HPDE6-E6E7 (cell line): ENCODE measurements at regions not wholly inside any gene's neighbourhood (a gene's known extent, or its start where the extent isn't known, plus 50 kb on each side); places are given as distances from the start of the nearest gene placed in this dataset.

Experiments used
- DNase-seq: peaks from one replicate; pipeline ENCODE4 v3.0.0; 2011; ENCODE audit warnings: missing footprints; ENCODE audit errors: extremely low spot score

GRCh38 chr18:64872710-64873458 is 724.0 kb upstream of the LINC00305 start:
- no peak for DNase-seq

- DNase-seq: no peak
Observed at GRCh38 chr18:64854112-64854511, 705.2 kb upstream of the LINC00305 start.

- no peak for DNase-seq
Observed at GRCh38 chr18:64852281-64852680, 703.4 kb upstream of the LINC00305 start.

- DNase-seq: no peak
Observed at GRCh38 chr18:64851726-64852125, 702.8 kb upstream of the LINC00305 start.

DNA sequence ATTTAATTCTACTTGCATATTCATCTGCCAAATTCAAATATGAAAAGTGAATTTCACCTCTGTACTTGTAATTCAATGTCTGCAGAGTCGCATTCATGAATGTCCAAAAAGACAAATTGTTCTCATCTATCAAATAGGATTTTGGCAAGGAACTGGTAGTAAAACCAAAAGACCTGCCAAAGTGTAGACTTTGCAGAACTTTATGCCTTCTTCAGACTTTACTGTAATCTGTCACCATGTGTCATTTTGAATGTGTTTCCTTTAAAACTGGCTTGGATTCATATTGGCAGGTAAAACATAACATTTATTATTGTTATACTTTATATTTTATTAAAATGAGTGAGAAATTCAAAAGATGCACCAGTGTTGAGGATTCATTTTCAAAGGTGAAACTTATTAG is 701.9 kb upstream of the LINC00305 start:
- DNase-seq: no peak

DNA sequence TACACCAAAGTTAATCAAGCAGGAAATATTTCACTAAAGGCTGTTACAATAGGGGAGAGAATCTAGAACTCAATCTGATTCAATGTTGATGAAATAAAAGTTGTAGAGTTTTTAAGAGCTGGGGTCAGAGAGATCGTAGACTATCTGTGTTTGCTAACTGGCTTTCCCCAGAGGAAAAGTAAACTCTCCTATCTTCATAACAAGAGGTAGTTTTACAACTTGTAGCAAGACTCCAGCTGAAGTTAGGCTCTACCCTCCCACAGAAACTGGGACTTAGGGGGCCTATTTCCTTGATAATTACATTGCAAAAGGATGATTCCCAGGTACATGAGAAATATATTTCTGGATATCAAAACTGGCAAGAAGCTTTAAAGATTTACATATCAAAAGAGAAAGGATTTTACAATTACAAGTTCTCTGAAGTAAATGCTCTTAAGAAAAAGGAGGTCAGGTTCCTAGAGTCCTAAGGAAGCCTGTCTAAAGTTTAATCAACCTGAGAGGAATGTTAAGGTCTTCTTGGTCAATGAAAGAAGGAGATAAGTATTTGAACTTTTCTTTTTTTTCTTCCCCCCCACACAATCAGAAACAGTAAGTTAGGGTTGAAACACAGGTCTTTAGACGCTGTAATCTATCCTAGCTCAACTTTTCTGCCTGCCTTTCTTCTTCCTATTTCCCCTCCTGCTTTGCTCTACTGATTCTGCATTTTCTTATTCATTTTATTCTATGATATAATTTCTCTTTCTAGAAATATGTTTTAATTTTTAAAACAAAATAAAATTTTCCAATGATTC is 692.2 kb upstream of the LINC00305 start:
- DNase-seq: no peak

DNA sequence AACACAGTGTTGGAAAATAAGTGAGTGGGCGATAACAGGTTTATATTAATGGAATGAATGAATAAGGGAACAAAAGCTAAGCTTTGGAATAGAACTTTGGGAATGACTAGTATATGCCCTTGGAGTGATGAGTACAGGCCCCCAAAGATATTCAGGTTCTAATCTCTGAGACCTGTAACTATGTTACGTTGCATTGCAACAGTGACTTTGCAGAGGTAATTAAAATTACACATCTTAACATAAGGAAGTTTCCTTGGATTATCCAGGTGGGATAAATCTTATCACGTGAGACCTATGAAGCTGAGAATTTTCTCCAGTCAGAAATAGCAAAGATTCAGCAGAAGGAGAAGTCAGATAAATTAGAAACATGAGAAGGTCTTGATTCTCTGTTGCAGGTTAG is 661.5 kb upstream of the LINC00305 start:
- no peak for DNase-seq

DNA sequence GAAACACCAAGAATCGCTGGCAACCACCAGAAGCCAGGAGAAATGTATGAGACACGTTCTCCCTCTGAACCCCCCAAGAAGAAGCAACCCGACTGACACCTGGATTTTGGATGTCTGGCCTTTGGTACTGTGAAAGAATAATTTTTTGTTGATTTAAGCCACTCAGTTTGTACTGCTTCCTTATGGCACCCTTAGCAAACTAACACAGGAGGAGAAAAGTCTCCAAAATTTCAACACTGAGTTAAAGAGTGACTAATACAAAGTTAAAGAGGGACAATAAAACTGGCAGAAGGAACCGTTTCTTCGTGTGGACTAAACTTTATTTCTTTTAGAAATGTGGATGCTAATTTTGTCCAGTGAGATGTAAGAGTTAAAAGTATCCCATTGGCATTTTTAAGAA is 660.9 kb upstream of the LINC00305 start:
- DNase-seq: no peak

GRCh38 chr18:64807560-64807959 is 658.7 kb upstream of the LINC00305 start:
- DNase-seq: no peak

- no peak for DNase-seq
Observed at GRCh38 chr18:64806691-64807090, 657.8 kb upstream of the LINC00305 start.

- peak; percentile 1 for DNase-seq
Observed at GRCh38 chr18:64806232-64806631, 657.3 kb upstream of the LINC00305 start.

GRCh38 chr18:64803471-64803870 is 654.6 kb upstream of the LINC00305 start:
- DNase-seq: no peak

GRCh38 chr18:64800151-64800550 is 651.3 kb upstream of the LINC00305 start:
- DNase-seq: no peak

DNA sequence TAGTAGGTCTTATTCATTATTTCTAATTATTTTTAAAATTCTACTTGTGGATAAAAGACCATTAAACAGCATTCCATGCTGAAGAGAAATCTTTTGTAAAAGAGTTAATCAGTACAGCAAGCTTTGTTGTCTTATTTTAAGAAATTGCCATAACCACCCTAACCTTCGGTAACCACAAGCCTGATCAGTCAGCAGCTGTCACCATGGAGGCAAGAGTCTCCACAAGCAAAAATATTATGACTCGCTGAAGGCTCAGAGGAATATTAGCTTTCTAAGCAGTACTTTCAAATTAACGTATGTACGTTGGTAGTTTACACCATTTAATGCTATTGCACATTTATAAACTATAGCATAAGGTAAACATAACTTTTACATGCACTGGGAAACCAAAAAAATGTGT is 650.5 kb upstream of the LINC00305 start:
- DNase-seq: peak; percentile 4

DNA sequence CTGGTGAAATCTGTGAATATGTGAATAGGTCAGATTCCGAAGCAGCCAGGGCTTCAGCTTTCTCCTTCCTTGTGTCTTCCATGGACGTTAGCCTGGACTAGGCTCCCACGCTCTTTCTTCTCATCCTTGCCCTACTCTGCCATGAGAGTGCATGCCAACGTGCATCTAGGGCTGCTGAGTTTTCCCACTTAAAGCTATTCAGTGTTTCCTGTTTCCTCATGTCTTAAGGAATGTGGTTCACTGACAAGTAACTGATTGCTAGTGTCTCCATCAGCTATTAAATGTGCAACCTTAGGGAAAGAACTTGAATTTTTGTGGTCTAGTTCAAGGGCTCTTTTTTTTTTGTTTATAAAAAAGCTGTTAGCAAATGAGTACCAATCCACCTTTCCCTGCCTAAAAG is 642.3 kb upstream of the LINC00305 start:
- no peak for DNase-seq

DNA sequence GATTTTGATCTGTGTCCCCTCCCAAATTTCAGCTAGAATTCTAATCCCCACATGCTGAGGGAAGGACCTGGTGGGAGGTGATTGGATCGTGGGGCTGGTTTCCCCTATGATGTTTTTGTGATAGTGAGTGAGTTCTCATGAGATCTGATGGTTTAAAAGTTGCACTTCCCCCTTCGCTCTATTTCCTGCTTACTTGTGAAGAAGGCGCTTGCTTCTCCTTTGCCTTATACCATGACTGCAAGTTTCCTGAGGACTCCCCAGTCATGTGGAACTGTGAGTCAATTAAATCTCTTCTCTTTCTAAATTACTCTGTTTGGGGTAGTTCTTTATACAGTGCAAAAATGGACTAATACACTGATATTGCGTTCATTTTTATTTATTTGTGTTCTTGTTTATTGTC is 636.8 kb upstream of the LINC00305 start:
- no peak for DNase-seq

GRCh38 chr18:64777556-64777955 is 628.7 kb upstream of the LINC00305 start:
- no peak for DNase-seq

DNA sequence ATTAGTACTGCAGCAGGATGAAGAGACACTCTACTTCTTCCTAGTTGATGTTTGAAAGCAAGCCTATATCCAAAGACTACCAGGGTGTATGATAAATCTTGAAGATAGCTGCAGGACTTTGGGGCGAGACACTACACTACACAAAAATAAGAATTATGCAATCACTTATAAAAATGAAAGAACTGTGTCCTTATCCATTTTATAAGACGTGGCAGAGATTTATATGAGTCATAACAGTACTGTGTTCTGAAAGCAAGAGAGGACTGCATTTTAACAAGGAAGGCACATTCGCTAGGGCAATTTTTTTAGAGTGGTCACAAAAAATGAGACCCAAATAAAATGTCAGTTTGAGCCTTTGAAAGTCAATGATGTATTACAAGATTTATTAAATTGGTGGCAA is 617.0 kb upstream of the LINC00305 start:
- no peak for DNase-seq

DNA sequence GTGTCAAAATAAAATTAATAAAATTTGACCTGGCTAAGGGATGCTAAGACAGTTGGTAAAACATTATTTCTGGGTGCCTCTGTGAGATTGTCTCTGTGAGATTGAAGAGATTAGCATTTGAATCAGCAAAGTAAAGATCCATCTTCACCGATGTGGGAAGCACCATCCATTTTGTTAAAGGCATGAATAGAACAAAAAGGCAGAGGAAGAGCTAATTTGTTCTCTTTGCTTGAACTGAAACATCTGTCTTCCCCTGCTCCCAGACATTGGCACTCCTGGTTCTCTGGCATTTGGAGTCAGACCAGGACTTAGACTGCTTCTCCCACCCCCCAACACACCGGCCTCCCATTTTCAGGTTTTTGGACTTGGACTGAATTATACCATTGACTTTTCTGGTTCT is 603.8 kb upstream of the LINC00305 start:
- DNase-seq: no peak

- DNase-seq: no peak
Observed at GRCh38 chr18:64749884-64750283, 601.0 kb upstream of the LINC00305 start.

- no peak for DNase-seq
Observed at GRCh38 chr18:64747803-64748202, 598.9 kb upstream of the LINC00305 start.

DNA sequence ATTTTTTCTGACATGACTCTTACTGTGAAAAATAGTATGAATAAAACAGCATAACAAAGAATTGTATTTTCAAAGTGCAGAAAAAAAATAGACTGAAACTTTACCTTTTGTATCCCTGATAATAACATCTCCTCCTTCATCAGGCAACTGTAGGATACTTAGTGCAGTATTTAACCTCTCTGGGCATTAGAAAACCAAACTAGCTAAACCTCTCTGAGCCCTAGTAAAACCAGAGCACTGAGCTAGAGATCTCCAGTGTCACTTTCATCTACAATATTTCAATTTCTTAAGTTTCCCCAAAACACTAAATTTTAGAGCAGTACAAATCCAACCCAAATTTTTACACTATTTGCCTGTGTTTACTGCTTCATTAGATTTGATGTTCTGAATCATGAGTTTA is 594.0 kb upstream of the LINC00305 start:
- no peak for DNase-seq

DNA sequence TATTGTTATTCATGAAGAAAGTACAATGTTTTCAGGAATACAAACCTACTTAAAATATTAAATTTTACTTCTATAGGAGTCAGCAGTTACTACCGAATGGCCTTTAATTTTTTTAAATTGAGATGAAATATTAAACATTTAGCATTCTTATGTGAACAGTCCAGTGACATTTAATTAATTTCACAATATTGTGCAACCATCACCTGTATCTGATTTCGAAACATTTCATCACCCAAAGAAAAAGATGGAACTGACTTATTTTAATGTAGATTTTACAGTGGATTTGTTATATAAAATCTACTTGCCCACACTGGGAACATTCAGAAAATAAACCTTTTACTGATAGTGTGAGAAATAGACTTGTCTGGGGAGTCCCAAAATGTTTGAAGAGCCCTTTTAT is 585.2 kb upstream of the LINC00305 start:
- no peak for DNase-seq
